Brain microvascular endothelial cell (primary cell): ENCODE measurements at regions not wholly inside any gene's neighbourhood (a gene's known extent, or its start where the extent isn't known, plus 50 kb on each side); places are given as distances from the start of the nearest gene placed in this dataset.

Experiments
- DNase-seq: peaks from one replicate; pipeline ENCODE4 v3.0.0-alpha.2; 2020
- H3K27ac ChIP-seq: fragments of 250-450 bp; sonication (Bioruptor Pico); 2 replicates; pipeline ENCODE4 v1.5.1; 2020; ENCODE audit warnings: mild to moderate bottlenecking, moderate library complexity
- H3K27me3 ChIP-seq: fragments of 250-450 bp; sonication (Bioruptor Pico); replicated peaks from 2 replicates; pipeline ENCODE4 v1.5.1; 2020; ENCODE audit warnings: mild to moderate bottlenecking
- H3K36me3 ChIP-seq: fragments of 250-450 bp; sonication (Bioruptor Pico); replicated peaks from 2 replicates; pipeline ENCODE4 v1.5.1; 2020; ENCODE audit warnings: mild to moderate bottlenecking
- H3K4me3 ChIP-seq: 2 replicates; pipeline ENCODE4 v1.5.1; 2011; ENCODE audit warnings: low read depth, mild to moderate bottlenecking, control low read depth, low read length, moderate library complexity
- in situ Hi-C: cut with HindIII; loops from 2 replicates; pipeline ENCODE4 v1.10.0; 2017; ENCODE audit warnings: low sequenced_read_pairs, low pct_ligation_motif_present
- TF ChIP-seq, protein P1 (sequence below): IDR thresholded peaks from 2 replicates; pipeline ENCODE4 v1.5.1; 2011; ENCODE audit warnings: low read depth, mild to moderate bottlenecking, moderate library complexity, low read length, control low read depth, inconsistent platforms; ENCODE audit errors: missing control alignments

- Histone ChIP-seq H3K4me3 (no peak overlapping the region), H3K27ac (no peak overlapping the region), H3K27me3 (peaks cover 8% of the 10 kb centered on the region), H3K36me3 (no peaks in the 10 kb centered on the region)
- DNase-seq: no peak
- TF ChIP-seq, protein P1, sequence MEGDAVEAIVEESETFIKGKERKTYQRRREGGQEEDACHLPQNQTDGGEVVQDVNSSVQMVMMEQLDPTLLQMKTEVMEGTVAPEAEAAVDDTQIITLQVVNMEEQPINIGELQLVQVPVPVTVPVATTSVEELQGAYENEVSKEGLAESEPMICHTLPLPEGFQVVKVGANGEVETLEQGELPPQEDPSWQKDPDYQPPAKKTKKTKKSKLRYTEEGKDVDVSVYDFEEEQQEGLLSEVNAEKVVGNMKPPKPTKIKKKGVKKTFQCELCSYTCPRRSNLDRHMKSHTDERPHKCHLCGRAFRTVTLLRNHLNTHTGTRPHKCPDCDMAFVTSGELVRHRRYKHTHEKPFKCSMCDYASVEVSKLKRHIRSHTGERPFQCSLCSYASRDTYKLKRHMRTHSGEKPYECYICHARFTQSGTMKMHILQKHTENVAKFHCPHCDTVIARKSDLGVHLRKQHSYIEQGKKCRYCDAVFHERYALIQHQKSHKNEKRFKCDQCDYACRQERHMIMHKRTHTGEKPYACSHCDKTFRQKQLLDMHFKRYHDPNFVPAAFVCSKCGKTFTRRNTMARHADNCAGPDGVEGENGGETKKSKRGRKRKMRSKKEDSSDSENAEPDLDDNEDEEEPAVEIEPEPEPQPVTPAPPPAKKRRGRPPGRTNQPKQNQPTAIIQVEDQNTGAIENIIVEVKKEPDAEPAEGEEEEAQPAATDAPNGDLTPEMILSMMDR: no peak
- in situ Hi-C loops: no loop called here
Measured at GRCh38 chr3:44001072-44001471, 240.6 kb upstream of the TOPAZ1 start.

GRCh38 chr3:44003801-44004200 is 237.9 kb upstream of the TOPAZ1 start:
- no peak for DNase-seq
- no peak overlapping the region for H3K4me3 ChIP-seq
- in situ Hi-C loops: no loop called here
- no peak overlapping the region for H3K27ac ChIP-seq
- TF ChIP-seq, protein P1: no peak
- no peaks in the 10 kb centered on the region for H3K36me3 ChIP-seq
- no peaks in the 10 kb centered on the region for H3K27me3 ChIP-seq

GRCh38 chr3:44011680-44012079 is 230.0 kb upstream of the TOPAZ1 start:
- no peak overlapping the region for H3K27ac ChIP-seq
- no peaks in the 10 kb centered on the region for H3K27me3 ChIP-seq
- H3K4me3 ChIP-seq: no peak overlapping the region
- TF ChIP-seq, protein P1: no peak
- H3K36me3 ChIP-seq: no peaks in the 10 kb centered on the region
- in situ Hi-C loops: no loop called here
- no peak for DNase-seq

DNA sequence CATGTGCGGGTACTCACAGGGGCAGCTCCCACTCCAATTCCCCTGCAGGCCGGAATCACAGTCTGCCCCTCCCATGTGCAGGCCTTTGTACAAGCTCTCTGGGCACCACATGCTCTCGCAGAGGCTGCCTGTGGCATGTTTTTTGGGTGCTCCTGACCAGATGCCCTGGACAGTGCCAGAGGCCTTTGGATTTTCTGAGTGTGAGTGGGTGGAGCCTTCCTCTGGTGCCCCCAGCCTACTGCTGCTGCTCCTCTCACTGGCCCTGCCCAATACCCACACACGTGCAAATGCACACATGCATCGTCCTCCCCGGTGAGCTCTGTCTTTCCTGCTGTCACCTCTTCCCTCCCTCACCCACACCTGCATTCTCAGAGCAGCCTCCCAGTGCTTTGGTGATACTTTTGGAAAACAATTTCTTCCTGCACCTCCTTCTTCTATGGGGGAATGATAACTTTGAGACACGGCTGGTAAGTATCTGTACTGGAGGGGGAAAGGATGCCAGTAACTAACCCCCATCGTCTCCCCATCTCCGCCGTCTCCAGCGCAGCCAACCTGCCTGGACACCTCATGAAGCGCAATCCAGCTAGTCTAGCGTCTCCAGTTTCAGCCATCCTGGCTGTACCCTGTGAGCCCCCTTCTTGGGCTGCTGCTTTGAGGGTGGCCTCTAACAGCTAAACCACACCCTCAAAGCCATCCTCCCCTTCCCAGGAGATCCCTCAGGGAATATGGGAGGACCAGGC is 229.4 kb upstream of the TOPAZ1 start:
- Histone ChIP-seq H3K27ac (no peak overlapping the region), H3K27me3 (no peaks in the 10 kb centered on the region), H3K4me3 (no peak overlapping the region), H3K36me3 (no peaks in the 10 kb centered on the region)
- in situ Hi-C loops: no loop called here
- TF ChIP-seq, protein P1: no peak
- no peak for DNase-seq

DNA sequence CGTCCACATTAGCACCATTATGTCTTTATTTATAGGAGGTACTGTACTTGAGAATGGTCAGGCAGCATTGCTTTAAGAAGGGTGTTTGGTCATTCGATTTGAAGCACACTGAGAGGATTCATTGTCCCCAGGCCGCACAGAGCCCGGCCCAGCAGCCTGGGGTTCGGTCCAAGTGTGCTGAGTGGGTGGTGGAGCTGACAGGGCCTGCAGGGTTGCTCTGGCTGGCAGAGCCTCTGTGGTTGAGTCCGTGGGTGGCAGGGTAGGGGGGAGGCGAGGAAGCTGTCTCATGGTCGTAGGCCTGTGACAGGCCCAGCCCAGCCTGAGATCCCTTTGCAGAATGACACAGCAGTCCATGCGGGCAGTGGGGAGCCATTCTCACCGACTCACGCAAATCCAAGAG is 227.7 kb upstream of the TOPAZ1 start:
- Histone ChIP-seq H3K4me3 (no peak overlapping the region), H3K36me3 (no peaks in the 10 kb centered on the region), H3K27me3 (no peaks in the 10 kb centered on the region), H3K27ac (no peak overlapping the region)
- in situ Hi-C loops: no loop called here
- TF ChIP-seq, protein P1: no peak
- DNase-seq: no peak

DNA sequence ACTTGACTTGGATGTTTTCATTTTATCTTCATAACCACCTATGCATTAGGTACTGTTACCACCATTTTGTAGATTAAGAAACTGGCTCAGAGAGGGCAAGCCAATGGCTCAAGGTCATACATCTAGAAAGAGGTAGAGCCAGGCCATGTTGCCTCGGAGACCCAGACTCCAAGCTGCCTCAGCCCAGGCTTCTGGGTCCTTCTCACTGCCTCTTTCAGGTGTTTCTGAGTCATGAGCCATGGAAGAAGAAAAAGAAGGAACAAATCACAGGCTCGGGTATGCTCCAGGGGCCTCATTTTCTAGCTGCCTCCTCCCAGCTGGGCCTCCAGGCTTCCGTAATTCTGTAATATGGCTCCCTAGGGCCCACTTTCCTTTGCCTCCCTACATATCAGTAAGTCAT is 226.5 kb upstream of the TOPAZ1 start:
- no peak overlapping the region for H3K4me3 ChIP-seq
- TF ChIP-seq, protein P1: no peak

More for the DNA sequence above, 226.5 kb upstream of the TOPAZ1 start:
- in situ Hi-C loops: no loop called here
- Histone ChIP-seq H3K36me3 (no peaks in the 10 kb centered on the region), H3K27ac (no peak overlapping the region), H3K27me3 (no peaks in the 10 kb centered on the region)
- DNase-seq: no peak
